ENCODE measurements at regions not wholly inside any gene's neighbourhood (a gene's known extent, or its start where the extent isn't known, plus 50 kb on each side); places are given as distances from the start of the nearest gene placed in this dataset.

DNA sequence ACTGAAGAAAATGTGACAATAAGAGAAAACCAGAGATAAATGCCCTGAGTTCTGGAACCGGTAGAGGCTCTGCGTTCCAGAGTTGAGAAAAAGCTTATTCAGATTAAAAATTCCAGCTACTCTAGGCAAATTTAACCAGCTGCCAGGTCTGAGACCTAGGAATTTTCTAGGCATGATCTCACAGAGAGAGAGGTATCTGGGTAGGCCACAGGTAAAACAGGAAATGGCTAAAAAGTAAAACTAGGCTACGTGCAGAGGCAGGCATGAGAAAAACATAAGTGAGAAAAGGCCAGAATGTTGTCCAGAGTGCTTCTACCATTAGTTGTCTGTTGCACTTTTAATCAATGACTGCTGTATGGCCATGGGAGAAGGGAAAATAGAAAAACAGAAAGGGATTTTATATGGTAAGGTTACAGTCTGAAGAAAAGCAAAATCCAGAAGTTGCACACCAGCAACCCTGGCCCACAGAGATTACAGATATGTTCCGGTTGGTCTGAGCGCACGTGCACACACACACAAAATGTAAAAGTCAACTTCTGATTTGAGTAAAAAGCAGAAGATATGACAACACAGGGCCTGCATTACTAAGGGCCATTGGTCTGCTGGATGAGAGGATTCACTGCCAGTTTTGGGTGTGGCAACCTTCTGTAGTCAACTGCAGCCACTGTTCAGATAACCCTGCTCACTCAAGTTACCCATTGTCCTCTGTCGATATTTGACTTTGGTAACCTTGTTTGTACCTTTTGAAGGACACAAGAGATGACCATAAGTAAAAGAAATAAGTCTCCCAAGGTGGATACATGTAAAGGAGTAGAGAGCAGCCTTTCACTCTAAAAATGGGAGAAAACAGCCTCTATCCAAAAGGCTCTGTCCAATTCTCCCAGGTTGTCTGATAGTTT, 266.0 kb downstream of the DTWD2 start:
- H3K4me3 ChIP-seq (ENCODE audit: low read length), result no peak overlapping the region
- H3K79me2 ChIP-seq (ENCODE audit: low read length), result no peaks in the 10 kb centered on the region
- H3K9me2 ChIP-seq (replicated peaks; ENCODE audit: insufficient read depth, low read length), result no peaks in the 10 kb centered on the region
- no peak overlapping the region for H3K27ac ChIP-seq (ENCODE audit: low read length)
- H3F3A ChIP-seq (ENCODE audit: insufficient read depth, low read length), result no peaks in the 10 kb centered on the region
- TF ChIP-seq, protein P1, sequence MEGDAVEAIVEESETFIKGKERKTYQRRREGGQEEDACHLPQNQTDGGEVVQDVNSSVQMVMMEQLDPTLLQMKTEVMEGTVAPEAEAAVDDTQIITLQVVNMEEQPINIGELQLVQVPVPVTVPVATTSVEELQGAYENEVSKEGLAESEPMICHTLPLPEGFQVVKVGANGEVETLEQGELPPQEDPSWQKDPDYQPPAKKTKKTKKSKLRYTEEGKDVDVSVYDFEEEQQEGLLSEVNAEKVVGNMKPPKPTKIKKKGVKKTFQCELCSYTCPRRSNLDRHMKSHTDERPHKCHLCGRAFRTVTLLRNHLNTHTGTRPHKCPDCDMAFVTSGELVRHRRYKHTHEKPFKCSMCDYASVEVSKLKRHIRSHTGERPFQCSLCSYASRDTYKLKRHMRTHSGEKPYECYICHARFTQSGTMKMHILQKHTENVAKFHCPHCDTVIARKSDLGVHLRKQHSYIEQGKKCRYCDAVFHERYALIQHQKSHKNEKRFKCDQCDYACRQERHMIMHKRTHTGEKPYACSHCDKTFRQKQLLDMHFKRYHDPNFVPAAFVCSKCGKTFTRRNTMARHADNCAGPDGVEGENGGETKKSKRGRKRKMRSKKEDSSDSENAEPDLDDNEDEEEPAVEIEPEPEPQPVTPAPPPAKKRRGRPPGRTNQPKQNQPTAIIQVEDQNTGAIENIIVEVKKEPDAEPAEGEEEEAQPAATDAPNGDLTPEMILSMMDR (IDR thresholded peaks at IDR 0.05; ENCODE audit: low read length), result no peak
- TF ChIP-seq EZH2 (optimal IDR thresholded peaks at IDR 0.05; ENCODE audit: low read depth, low read length) (no peak), EZH2phosphoT487 (IDR thresholded peaks at IDR 0.05; ENCODE audit: low read length) (no peak)
- H2AFZ ChIP-seq (ENCODE audit: low read length), result no peak overlapping the region
- H3K27me3 ChIP-seq (replicated peaks; ENCODE audit: insufficient read depth, low read length), result no peaks in the 10 kb centered on the region
- H3K9me3 ChIP-seq (replicated peaks; ENCODE audit: insufficient read depth, low read length), result no peaks in the 10 kb centered on the region
- H3K4me1 ChIP-seq (ENCODE audit: low read length), result no peaks in the 10 kb centered on the region
- DNase-seq, result no peak
- no peak overlapping the region for H3K9ac ChIP-seq (ENCODE audit: low read length)
- no peak overlapping the region for H3K4me2 ChIP-seq (ENCODE audit: low read depth, low read length)
- H4K20me1 ChIP-seq (ENCODE audit: insufficient read depth, low read length), result no peaks in the 10 kb centered on the region
- no peaks in the 10 kb centered on the region for H3K36me3 ChIP-seq (replicated peaks; ENCODE audit: insufficient read depth, low read length)

- no peak overlapping the region for H3K4me3 ChIP-seq (ENCODE audit: low read length)
- no peaks in the 10 kb centered on the region for H3K79me2 ChIP-seq (ENCODE audit: low read length)
- H2AFZ ChIP-seq (ENCODE audit: low read length), result no peak overlapping the region
- no peak overlapping the region for H3K9ac ChIP-seq (ENCODE audit: low read length)
- TF ChIP-seq EZH2phosphoT487 (IDR thresholded peaks at IDR 0.05; ENCODE audit: low read length) (no peak), EZH2 (optimal IDR thresholded peaks at IDR 0.05; ENCODE audit: low read depth, low read length) (no peak)
- TF ChIP-seq, protein P1 (IDR thresholded peaks at IDR 0.05; ENCODE audit: low read length), result no peak
- no peaks in the 10 kb centered on the region for H3K4me1 ChIP-seq (ENCODE audit: low read length)
- H3K36me3 ChIP-seq (replicated peaks; ENCODE audit: insufficient read depth, low read length), result no peaks in the 10 kb centered on the region
- no peaks in the 10 kb centered on the region for H3K9me2 ChIP-seq (replicated peaks; ENCODE audit: insufficient read depth, low read length)
- H3F3A ChIP-seq (ENCODE audit: insufficient read depth, low read length), result no peaks in the 10 kb centered on the region
- no peaks in the 10 kb centered on the region for H4K20me1 ChIP-seq (ENCODE audit: insufficient read depth, low read length)
- no peak overlapping the region for H3K4me2 ChIP-seq (ENCODE audit: low read depth, low read length)
- H3K27ac ChIP-seq (ENCODE audit: low read length), result no peak overlapping the region
- H3K9me3 ChIP-seq (replicated peaks; ENCODE audit: insufficient read depth, low read length), result no peaks in the 10 kb centered on the region
- no peak for DNase-seq
- H3K27me3 ChIP-seq (replicated peaks; ENCODE audit: insufficient read depth, low read length), result no peaks in the 10 kb centered on the region
Observed at GRCh38 chr5:118711727-118712126, 276.6 kb downstream of the DTWD2 start.

GRCh38 chr5:118705959-118706667, 282.2 kb downstream of the DTWD2 start:
- no peaks in the 10 kb centered on the region for H3K9me3 ChIP-seq (replicated peaks; ENCODE audit: insufficient read depth, low read length)
- no peaks in the 10 kb centered on the region for H4K20me1 ChIP-seq (ENCODE audit: insufficient read depth, low read length)
- H3K9me2 ChIP-seq (replicated peaks; ENCODE audit: insufficient read depth, low read length), result no peaks in the 10 kb centered on the region
- no peak overlapping the region for H2AFZ ChIP-seq (ENCODE audit: low read length)
- no peak for DNase-seq
- no peak overlapping the region for H3K27ac ChIP-seq (ENCODE audit: low read length)
- H3K4me2 ChIP-seq (ENCODE audit: low read depth, low read length), result no peak overlapping the region
- no peak overlapping the region for H3K4me3 ChIP-seq (ENCODE audit: low read length)
- H3K4me1 ChIP-seq (ENCODE audit: low read length), result no peaks in the 10 kb centered on the region
- H3K27me3 ChIP-seq (replicated peaks; ENCODE audit: insufficient read depth, low read length), result no peaks in the 10 kb centered on the region
- H3K36me3 ChIP-seq (replicated peaks; ENCODE audit: insufficient read depth, low read length), result no peaks in the 10 kb centered on the region
- H3K9ac ChIP-seq (ENCODE audit: low read length), result no peak overlapping the region
- H3K79me2 ChIP-seq (ENCODE audit: low read length), result no peaks in the 10 kb centered on the region
- H3F3A ChIP-seq (ENCODE audit: insufficient read depth, low read length), result no peaks in the 10 kb centered on the region
- TF ChIP-seq EZH2phosphoT487 (IDR thresholded peaks at IDR 0.05; ENCODE audit: low read length), result no peak
- TF ChIP-seq EZH2 (optimal IDR thresholded peaks at IDR 0.05; ENCODE audit: low read depth, low read length), result no peak
- TF ChIP-seq, protein P1 (IDR thresholded peaks at IDR 0.05; ENCODE audit: low read length), result no peak
